IPS-NIHi7 (cell line): ENCODE measurements at regions not wholly inside any gene's neighbourhood (a gene's known extent, or its start where the extent isn't known, plus 50 kb on each side); places are given as distances from the start of the nearest gene placed in this dataset.
"Not testable (repeated sequence)": the region's sequence is repeated elsewhere in the genome, so short reads cannot be mapped to it uniquely, and the experiment has no call there.

ENCODE experiments used
- DNase-seq: peaks from one replicate; pipeline ENCODE4 v3.0.0; 2012; ENCODE audit warnings: mixed read lengths; ENCODE audit errors: extremely low spot score

- DNase-seq, result no peak
Observed at GRCh38 chr5:126046318-126046717, 376.9 kb upstream of the GRAMD2B start.

DNA sequence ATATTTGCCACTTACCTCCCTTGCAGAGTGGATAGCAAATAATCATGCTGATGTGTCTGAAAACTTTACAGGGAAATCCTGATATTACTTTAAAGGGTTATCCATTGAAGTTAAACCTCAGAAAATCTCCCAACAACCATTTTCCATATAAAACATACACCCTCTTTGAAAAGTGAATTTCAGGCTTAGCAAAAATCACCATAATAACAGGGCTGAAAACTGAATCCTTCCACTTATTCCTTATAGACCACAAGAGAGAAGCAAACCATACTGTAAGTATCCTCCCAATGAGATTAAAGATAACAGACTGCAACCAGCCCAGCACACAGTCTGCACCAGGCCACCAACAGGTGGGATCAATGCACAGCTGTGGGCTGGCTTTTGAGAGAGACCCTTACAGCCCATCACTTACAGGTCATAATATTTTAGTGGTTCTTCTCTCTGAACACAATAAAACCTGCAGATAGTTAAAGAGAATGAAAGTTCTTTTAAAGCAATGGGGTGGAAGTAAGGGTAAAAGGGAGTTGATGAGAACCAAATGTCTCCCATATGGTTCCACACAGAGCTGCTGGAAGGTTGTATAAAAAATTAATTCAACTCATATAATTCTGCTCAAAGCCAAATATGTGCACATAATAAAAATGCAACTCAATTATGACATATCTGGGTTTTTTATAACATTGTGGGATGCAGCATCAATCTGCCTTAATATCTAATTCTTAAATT is 376.2 kb upstream of the GRAMD2B start:
- DNase-seq, result no peak

DNA sequence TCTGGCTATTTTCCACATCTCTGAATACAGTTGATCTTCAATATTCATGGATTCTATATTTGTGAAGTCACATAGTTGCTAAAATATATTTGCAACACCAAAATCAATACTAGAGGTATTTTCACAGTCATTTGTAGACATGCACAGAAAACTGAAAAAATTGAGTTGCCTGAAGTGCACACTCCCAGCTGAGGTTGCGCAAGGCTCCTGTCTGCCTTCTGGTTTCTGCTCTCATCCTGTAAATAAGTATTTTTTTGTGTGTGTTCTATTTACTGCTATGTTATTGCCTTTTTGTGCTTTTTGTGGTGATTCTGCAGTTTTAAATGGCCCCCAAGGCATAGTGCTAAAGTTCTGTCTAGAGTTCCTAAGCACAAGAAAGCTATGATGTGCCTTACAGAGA is 371.1 kb upstream of the GRAMD2B start:
- DNase-seq, result no peak

- no peak for DNase-seq
Observed at GRCh38 chr5:126052791-126053190, 370.4 kb upstream of the GRAMD2B start.

GRCh38 chr5:126053630-126054029 is 369.6 kb upstream of the GRAMD2B start:
- no peak for DNase-seq

GRCh38 chr5:126054577-126055347 is 368.4 kb upstream of the GRAMD2B start:
- DNase-seq, result no peak

DNA sequence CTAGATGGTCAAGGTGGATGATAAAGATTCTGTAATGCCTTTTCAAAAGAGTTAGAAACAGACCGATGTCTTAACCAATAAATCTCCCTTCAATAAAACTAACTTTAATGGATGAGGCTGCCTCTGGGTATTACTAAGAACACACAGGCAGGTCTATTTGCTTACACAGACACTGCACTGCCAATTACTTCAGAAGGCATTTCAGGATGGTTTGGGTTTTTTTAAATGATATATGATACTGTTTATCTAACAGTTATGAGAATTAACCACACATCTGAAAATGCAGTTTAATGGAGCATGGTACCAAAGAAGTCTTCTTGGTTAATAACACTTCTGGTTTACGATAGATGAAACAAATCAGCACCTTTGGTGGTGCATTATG is 367.9 kb upstream of the GRAMD2B start:
- no peak for DNase-seq

- DNase-seq, result no peak
Observed at GRCh38 chr5:126056352-126056751, 366.9 kb upstream of the GRAMD2B start.

DNA sequence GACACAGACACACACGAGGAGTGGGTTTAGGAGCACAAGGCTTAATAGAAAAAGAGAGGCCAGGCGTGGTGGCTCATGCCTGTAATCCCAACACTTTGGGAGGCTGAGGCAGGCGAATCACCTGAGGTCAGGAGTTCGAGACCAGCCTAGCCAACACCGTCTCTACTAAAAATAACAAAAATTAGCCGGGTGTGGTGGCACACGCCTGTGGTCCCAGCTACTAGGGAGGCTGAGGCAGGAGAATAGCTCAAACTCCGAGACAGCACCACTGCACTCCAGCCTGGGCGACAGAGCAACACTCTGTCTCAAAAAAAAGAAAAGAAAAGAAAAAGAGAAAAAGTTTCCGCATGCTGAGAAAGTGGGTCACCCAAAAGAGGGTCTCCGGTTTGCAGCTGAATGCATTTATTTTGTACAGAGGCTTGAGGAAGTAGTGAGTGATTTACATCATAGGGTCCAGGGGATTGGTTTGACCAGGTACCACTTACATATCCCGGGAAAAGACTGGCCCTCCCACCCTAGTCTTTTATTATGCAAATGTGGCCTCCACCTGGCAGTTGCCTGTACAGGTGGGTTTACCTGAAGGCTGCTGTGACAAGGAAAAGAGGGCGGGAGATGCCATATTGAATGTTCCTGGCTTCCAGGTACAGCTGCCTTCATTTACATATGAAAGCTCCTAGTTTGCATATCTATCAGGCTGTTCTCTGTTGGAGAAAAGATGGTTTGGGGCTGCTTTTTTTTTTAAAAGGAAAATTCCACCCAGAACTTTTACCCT is 366.2 kb upstream of the GRAMD2B start:
- DNase-seq, result peak; percentile 75

- not testable (repeated sequence) for DNase-seq
Observed at GRCh38 chr5:126058392-126058791, 364.8 kb upstream of the GRAMD2B start.

GRCh38 chr5:126062398-126063221 is 360.6 kb upstream of the GRAMD2B start:
- no peak for DNase-seq

DNA sequence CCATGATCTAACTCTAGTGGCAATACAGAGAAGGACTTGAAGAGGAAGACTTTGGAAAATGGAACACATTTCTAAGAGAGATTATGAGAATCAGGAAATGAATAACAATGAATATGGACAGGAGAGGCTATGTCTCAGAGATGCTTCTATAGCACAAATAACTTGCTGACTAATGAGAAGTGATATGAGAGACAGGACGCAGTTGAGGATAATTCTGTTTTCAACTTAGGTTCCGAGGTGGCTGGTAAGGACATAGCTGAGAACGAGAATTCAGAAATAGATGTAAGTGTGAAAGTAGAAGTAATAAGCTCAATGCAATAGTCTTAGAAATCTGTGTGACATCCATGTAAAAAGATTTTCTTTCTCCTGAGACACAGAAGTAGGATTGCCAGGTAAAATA is 358.1 kb upstream of the GRAMD2B start:
- no peak for DNase-seq

GRCh38 chr5:126066836-126067235 is 356.4 kb upstream of the GRAMD2B start:
- no peak for DNase-seq

- DNase-seq, result no peak
Observed at GRCh38 chr5:126067404-126067803, 355.8 kb upstream of the GRAMD2B start.

- DNase-seq, result no peak
Observed at GRCh38 chr5:126069329-126069728, 353.9 kb upstream of the GRAMD2B start.

DNA sequence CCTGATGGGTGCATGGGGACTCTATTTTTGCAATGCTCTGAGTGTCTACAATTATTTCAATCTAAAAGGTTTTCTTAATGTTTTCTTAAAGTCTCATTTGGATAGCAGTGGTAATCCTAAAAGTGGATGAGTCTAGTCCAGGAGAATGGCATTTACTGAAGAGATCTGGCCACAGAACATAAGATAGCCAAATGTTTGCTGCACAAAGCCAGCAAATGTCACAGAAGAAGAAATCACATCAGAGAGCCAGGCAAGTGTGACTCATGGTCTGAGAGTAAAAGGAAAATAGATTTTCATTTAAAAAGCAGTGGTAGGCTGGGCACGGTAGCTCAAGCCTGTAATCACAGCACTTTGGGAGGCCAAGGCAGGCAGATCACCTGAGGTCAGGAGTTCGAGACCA is 352.7 kb upstream of the GRAMD2B start:
- no peak for DNase-seq

GRCh38 chr5:126074538-126074937 is 348.7 kb upstream of the GRAMD2B start:
- no peak for DNase-seq

DNA sequence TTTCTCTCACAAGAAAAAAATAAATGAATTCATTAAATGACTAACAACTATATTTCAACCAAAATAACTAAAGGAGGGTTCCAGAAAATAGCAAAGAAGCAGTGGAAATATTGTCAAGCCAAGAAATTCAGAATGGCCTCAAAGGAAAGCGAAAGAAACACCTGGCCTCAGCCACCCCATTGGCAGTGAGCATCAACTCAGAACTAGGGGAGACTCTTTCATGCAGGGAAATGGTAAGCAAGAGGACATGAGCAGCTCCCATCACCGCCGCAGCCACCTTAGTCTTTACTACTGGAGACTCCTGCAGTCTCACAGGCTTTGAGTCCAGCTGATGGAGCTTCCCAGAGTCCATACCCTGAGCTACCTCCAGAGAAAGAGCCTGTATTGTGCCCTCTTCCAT is 343.9 kb upstream of the GRAMD2B start:
- DNase-seq, result no peak

DNA sequence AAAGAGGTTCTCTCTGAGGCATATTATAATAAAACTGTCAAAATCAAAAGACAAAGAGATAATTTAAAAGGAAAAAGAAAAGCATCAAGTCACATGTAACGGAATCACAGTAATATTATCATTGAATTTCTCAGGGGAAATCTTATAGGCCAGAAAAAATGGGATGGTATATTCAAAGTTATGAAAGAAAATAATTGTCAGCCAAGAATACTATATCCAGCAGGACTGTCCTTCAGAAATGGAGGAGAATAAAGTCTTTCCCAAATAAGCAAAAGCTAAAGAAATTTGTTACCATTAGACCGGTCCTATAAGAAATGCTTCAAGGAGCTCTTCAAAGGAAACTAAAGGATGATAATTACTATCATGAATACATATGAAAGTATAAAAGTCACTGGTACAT is 342.0 kb upstream of the GRAMD2B start:
- DNase-seq, result no peak

- DNase-seq, result no peak
Observed at GRCh38 chr5:126093041-126093440, 330.2 kb upstream of the GRAMD2B start.

DNA sequence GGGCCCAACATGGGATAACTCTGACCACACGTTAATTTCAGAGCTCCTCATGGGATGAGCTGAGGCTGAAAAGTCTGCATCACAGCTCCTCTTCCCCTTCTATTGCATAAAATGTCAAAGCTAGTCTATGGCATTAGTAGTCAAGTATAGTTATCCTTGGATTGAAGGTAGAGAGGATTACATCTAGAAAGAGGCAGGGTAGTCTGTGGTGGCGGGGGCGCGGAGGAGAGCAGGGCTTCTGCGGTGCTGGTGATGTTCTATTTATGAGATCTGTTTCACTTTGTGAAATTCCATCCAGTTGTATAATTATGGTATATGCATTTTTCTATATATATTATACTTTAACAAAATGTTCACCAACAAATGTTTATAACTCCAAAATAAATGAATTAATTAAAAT is 329.5 kb upstream of the GRAMD2B start:
- no peak for DNase-seq

GRCh38 chr5:126094991-126095390 is 328.2 kb upstream of the GRAMD2B start:
- DNase-seq, result no peak
